GM12878 (cell line): ENCODE measurements at regions not wholly inside any gene's neighbourhood (a gene's known extent, or its start where the extent isn't known, plus 50 kb on each side); places are given as distances from the start of the nearest gene placed in this dataset.

Experiments
- ATAC-seq: fragments of 200-7000 bp; cut with Tn5 transposase; 3 replicates; pipeline ENCODE4 v1.9.1; 2020; ENCODE audit warnings: mild to moderate bottlenecking, moderate library complexity
- BruUV-seq: library from RNA; stranded (reverse); fragments of 400-500 nt; replicated peaks from 2 replicates; lab custom pipeline; 2021; lab: Mats Ljungman, UMichigan
- CTCF ChIA-PET: fragments of 300-600 bp; sonication (Branson Sonifier 250); formaldehyde crosslinking; extraction: SDS; loops from one replicate; lab custom pipeline; 2021; ENCODE audit warnings: inconsistent platforms; lab: Yijun Ruan, JAX
- POLR2A ChIA-PET: fragments of 350-600 bp; formaldehyde crosslinking; extraction: SDS; loops from one replicate; lab custom pipeline; 2021; ENCODE audit warnings: inconsistent platforms; lab: Charles Lee
- RAD21 ChIA-PET: fragments of 300-600 bp; sonication (Branson Sonifier 250); formaldehyde crosslinking; loops from one replicate; lab custom pipeline; 2023; ENCODE audit warnings: antibody characterized with exemption; ENCODE audit not compliant: unreplicated experiment; lab: Charles Lee
- SMC1A ChIA-PET: fragments of 300-600 bp; sonication (Branson Sonifier 250); formaldehyde crosslinking; loops from one replicate; lab custom pipeline; 2023; ENCODE audit not compliant: unreplicated experiment, uncharacterized antibody; lab: Charles Lee
- DNase-seq: peaks from one replicate; pipeline ENCODE4 v3.0.0-alpha.2; 2011; ENCODE audit warnings: low read depth, low spot score
- FAIRE-seq: peaks from 3 replicates; lab custom pipeline; 2011; peaks lifted over from hg19 to GRCh38; lab: Jason Lieb, UNC
- H2AFZ ChIP-seq: 2 replicates; pipeline ENCODE4 v1.6.0; 2011; ENCODE audit warnings: low read depth, low read length, control low read depth; ENCODE audit not compliant: control insufficient read depth
- H3K27ac ChIP-seq: 2 replicates; pipeline ENCODE4 v1.5.1; 2011; ENCODE audit warnings: control low read depth; ENCODE audit not compliant: control insufficient read depth, insufficient read depth
- H3K27me3 ChIP-seq, 2 experiments: replicated peaks in 1 of 2; 2 replicates each; pipeline versions ENCODE4 v1.6.0 to v1.6.1; 2011; ENCODE audit warnings: low read length in 1 of 2; ENCODE audit not compliant: control insufficient read depth in 2 of 2, insufficient read depth in 2 of 2
- H3K36me3 ChIP-seq, 2 experiments: 2 replicates each; pipeline ENCODE4 v1.5.1; 2011; ENCODE audit warnings: low read length in 1 of 2; ENCODE audit not compliant: control insufficient read depth in 2 of 2, insufficient read depth in 2 of 2
- H3K4me1 ChIP-seq: 2 replicates; pipeline ENCODE4 v1.6.1; 2011; ENCODE audit warnings: mild to moderate bottlenecking, low read length, moderate library complexity, mixed read lengths; ENCODE audit not compliant: control insufficient read depth, insufficient read depth
- H3K4me2 ChIP-seq: 2 replicates; pipeline ENCODE4 v1.6.0; 2011; ENCODE audit warnings: control low read depth; ENCODE audit not compliant: control insufficient read depth, insufficient read depth
- H3K4me3 ChIP-seq: fragments of 200-600 bp; sonication (generic); 2 replicates; pipeline ENCODE4 v1.5.1; 2016
- H3K79me2 ChIP-seq: 2 replicates; pipeline ENCODE4 v1.6.0; 2011; ENCODE audit warnings: low read length; ENCODE audit not compliant: control insufficient read depth, insufficient read depth
- H3K9ac ChIP-seq: 2 replicates; pipeline ENCODE4 v1.8.0; 2011; ENCODE audit warnings: low read length, control low read depth, mixed read lengths; ENCODE audit not compliant: control insufficient read depth, insufficient read depth
- H3K9me3 ChIP-seq: replicated peaks from 3 replicates; pipeline ENCODE4 v1.5.1; 2011; ENCODE audit warnings: mild to moderate bottlenecking, low read length; ENCODE audit not compliant: control insufficient read depth, insufficient read depth
- H4K20me1 ChIP-seq: 2 replicates; pipeline ENCODE4 v1.6.0; 2011; ENCODE audit not compliant: control insufficient read depth, insufficient read depth
- BCL11A ChIP-seq: IDR thresholded peaks from 2 replicates; pipeline ENCODE4 v1.6.1; 2011; ENCODE audit warnings: low read depth, low read length
- CHD1 ChIP-seq: IDR thresholded peaks from 2 replicates; pipeline ENCODE4 v1.6.1; 2012; ENCODE audit warnings: low read depth, low read length, improper control_type of control experiment
- HDAC2 ChIP-seq: fragments of 200-600 bp; sonication (generic); IDR thresholded peaks from 2 replicates; pipeline ENCODE4 v1.6.1; 2017
- IKZF1 ChIP-seq: fragments of 450-650 bp; conservative IDR thresholded peaks from 2 replicates; pipeline ENCODE4 v1.6.1; 2017; ENCODE audit warnings: antibody characterized with exemption, mild to moderate bottlenecking
- IRF3 ChIP-seq: fragments of 450-650 bp; IDR thresholded peaks from 2 replicates; pipeline ENCODE4 v1.6.1; 2014; ENCODE audit warnings: mild to moderate bottlenecking
- MYC ChIP-seq: IDR thresholded peaks from 2 replicates; pipeline ENCODE4 v1.6.1; 2011; ENCODE audit warnings: mild to moderate bottlenecking, low read length, moderate library complexity, inconsistent platforms; ENCODE audit not compliant: insufficient read depth, insufficient replicate concordance, insufficient read length, severe bottlenecking
- NR2F1 ChIP-seq: fragments of 450-650 bp; conservative IDR thresholded peaks from 2 replicates; pipeline ENCODE4 v1.6.1; 2017; ENCODE audit warnings: mild to moderate bottlenecking
- RELA ChIP-seq: fragments of 450-650 bp; IDR thresholded peaks from 2 replicates; pipeline ENCODE4 v1.8.0; 2014; ENCODE audit warnings: borderline replicate concordance; ENCODE audit not compliant: partially characterized antibody
- SIN3A ChIP-seq: IDR thresholded peaks from 2 replicates; pipeline ENCODE4 v1.6.1; 2012; ENCODE audit warnings: low read depth, low read length, improper control_type of control experiment
- SMARCA5 ChIP-seq: fragments of 450-650 bp; IDR thresholded peaks from 2 replicates; pipeline ENCODE4 v1.6.1; 2017; ENCODE audit warnings: mild to moderate bottlenecking
- ZBTB40 ChIP-seq: fragments of 450-650 bp; IDR thresholded peaks from 2 replicates; pipeline ENCODE4 v1.6.1; 2016; ENCODE audit warnings: mild to moderate bottlenecking, moderate library complexity, borderline replicate concordance
- ZNF622 ChIP-seq: fragments of 450-650 bp; IDR thresholded peaks from 2 replicates; pipeline ENCODE4 v1.6.1; 2017; ENCODE audit warnings: mild to moderate bottlenecking, inconsistent platforms
- WGBS: methylation state at CpG from one replicate; pipeline ENCODE4 v1.1.6; 2016; ENCODE audit warnings: low lambda C conversion rate; ENCODE audit not compliant: insufficient replicate concordance, insufficient coverage; ENCODE audit errors: missing lambda C conversion rate; 5-methylcytosine and 5-hydroxymethylcytosine counted together
- in situ Hi-C: fragments of 300-500 bp; cut with MboI; formaldehyde crosslinking; loops from 9 replicates; pipeline ENCODE4 v1.14.3; 2018; ENCODE audit warnings: mixed read lengths
- intact Hi-C: fragments of 100-400 bp; cut with micrococcal nuclease; formaldehyde crosslinking; loops from one replicate; pipeline ENCODE4 v1.14.2; 2022; ENCODE audit not compliant: unreplicated experiment
- TF ChIP-seq, protein P1 (sequence below): fragments of 450-650 bp; IDR thresholded peaks from 2 replicates; pipeline ENCODE4 v1.6.1; 2017; ENCODE audit warnings: borderline replicate concordance

- TF ChIP-seq IRF3 (no peak), BCL11A (no peak), SIN3A (no peak)
- TF ChIP-seq, all 136 proteins: peak for 0
Observed at GRCh38 chr2:57880967-57881366, 165.6 kb upstream of the VRK2 start (continued).

- peak overlapping the region; percentile 9 for H2AFZ ChIP-seq
- peak overlapping the region; percentile 74 for H3K27ac ChIP-seq
- 50% methylated on average over 8 of the region's 8 CpGs for WGBS
- peak; percentile 11 for ATAC-seq
- H3K27me3 ChIP-seq = no peaks in the 10 kb centered on the region
- H4K20me1 ChIP-seq = no peaks in the 10 kb centered on the region
- no peak for DNase-seq
- TSS peak; percentile 39 for BruUV-seq
- H3K4me1 ChIP-seq = peaks cover 39% of the 10 kb centered on the region
- ChIA-PET RAD21 (interaction anchor here (0.8 to 9.6 kb wide), 10 partner anchors 12 to 163 kb away, joined by 3 to 74 read pairs (median 6); no protein-coding TSS in a partner anchor), SMC1A (interaction anchor here (0.8 to 8.1 kb wide), 15 partner anchors 11 to 159 kb away, joined by 3 to 88 read pairs (median 5); no protein-coding TSS in a partner anchor), CTCF (interaction anchor here (0.6 to 5.4 kb wide), 9 partner anchors 10 to 221 kb away, joined by 3 to 39 read pairs (median 7); no protein-coding TSS in a partner anchor), POLR2A (interaction anchor here (0.9 to 3.6 kb wide), 5 partner anchors 7 to 27 kb away, joined by 3 to 24 read pairs (median 3); no protein-coding TSS in a partner anchor)
- H3K9ac ChIP-seq = peak overlapping the region; percentile 42
- H3K4me2 ChIP-seq = peak overlapping the region; percentile 80
- H3K4me3 ChIP-seq = peak overlapping the region; percentile 47; the same call in 1 of the 2 replicates
- in situ Hi-C loops (no loop called here), intact Hi-C loops (loop anchor here (2.0 to 5.0 kb wide), 2 partner anchors 75 to 165 kb away; partner anchors contain the start of gene VRK2)
- no peak for FAIRE-seq
- H3K79me2 ChIP-seq = peaks cover 3% of the 10 kb centered on the region
- no peaks in the 10 kb centered on the region for H3K36me3 ChIP-seq
- H3K9me3 ChIP-seq = no peaks in the 10 kb centered on the region
- no peak for TF ChIP-seq RELA
- TF ChIP-seq ZBTB40 = no peak
- TF ChIP-seq, protein P1, sequence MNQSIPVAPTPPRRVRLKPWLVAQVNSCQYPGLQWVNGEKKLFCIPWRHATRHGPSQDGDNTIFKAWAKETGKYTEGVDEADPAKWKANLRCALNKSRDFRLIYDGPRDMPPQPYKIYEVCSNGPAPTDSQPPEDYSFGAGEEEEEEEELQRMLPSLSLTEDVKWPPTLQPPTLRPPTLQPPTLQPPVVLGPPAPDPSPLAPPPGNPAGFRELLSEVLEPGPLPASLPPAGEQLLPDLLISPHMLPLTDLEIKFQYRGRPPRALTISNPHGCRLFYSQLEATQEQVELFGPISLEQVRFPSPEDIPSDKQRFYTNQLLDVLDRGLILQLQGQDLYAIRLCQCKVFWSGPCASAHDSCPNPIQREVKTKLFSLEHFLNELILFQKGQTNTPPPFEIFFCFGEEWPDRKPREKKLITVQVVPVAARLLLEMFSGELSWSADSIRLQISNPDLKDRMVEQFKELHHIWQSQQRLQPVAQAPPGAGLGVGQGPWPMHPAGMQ = no peak
- no peak for TF ChIP-seq IRF3
- no peak for TF ChIP-seq CHD1
- no peak for TF ChIP-seq HDAC2
- no peak for TF ChIP-seq SMARCA5
- TF ChIP-seq MYC = no peak
- TF ChIP-seq IKZF1 = peak; percentile 32
- TF ChIP-seq ZNF622 = no peak
- peak; percentile 87 for TF ChIP-seq NR2F1
Observed at GRCh38 chr2:57881998-57882888, 164.4 kb upstream of the VRK2 start.
